Nephron progenitor cell (in vitro differentiated cells): ENCODE measurements at regions not wholly inside any gene's neighbourhood (a gene's known extent, or its start where the extent isn't known, plus 50 kb on each side); places are given as distances from the start of the nearest gene placed in this dataset.

Experiments used
- DNase-seq: peaks from one replicate; pipeline ENCODE4 v3.0.0; 2021
- H3K27ac Mint-ChIP-seq: 2 replicates; pipeline ENCODE4 v1.8.0; 2021; ENCODE audit warnings: mild to moderate bottlenecking, moderate library complexity, mixed read lengths
- H3K27me3 Mint-ChIP-seq: 2 replicates; pipeline ENCODE4 v1.8.0; 2021; ENCODE audit warnings: mild to moderate bottlenecking, low read depth, mixed read lengths; ENCODE audit not compliant: poor library complexity
- H3K36me3 Mint-ChIP-seq: 2 replicates; pipeline ENCODE4 v1.8.0; 2021; ENCODE audit warnings: low read depth, mixed read lengths
- H3K4me1 Mint-ChIP-seq: 2 replicates; pipeline ENCODE4 v1.8.0; 2021; ENCODE audit warnings: mixed read lengths
- H3K4me3 Mint-ChIP-seq: 2 replicates; pipeline ENCODE4 v1.8.0; 2021; ENCODE audit warnings: mild to moderate bottlenecking, moderate library complexity, mixed read lengths
- H3K9me3 Mint-ChIP-seq: 2 replicates; pipeline ENCODE4 v1.8.0; 2021; ENCODE audit warnings: mild to moderate bottlenecking, moderate library complexity, mixed read lengths
- TF ChIP-seq, protein P1 (sequence below): fragments of 200-600 bp; sonication (generic); IDR thresholded peaks from 2 replicates; pipeline ENCODE4 v1.5.0; 2021; ENCODE audit warnings: antibody characterized with exemption

DNA sequence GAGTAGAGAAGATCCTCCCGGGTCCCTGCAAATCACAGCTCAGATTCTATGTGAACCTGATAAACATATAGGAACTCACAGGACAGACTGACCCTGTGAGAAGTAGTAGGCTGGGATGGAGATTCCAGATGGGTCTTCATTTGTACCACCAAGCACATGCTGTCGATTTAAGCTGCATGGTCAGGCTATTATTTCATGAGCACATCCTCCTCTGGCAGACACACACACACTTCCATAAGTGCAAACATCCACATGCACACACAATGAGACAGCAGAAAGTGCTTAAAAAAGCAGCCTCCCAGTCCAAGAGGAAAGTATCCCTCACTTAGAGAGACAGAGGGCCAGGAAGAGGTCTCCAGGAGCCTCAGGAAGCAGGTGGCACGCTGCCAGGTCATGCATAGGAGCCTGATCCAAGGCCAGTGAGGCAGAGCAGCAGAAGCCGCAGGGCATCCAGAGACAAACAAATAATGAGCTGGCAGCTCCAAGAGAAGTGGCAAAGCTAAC lies 131.8 kb downstream of the UNC5CL start:
- DNase-seq: no peak
- Mint-ChIP-seq H3K27ac (no peak overlapping the region), H3K27me3 (peaks cover 17% of the 10 kb centered on the region), H3K9me3 (no peaks in the 10 kb centered on the region), H3K4me3 (no peak overlapping the region), H3K36me3 (no peaks in the 10 kb centered on the region), H3K4me1 (no peaks in the 10 kb centered on the region)
- TF ChIP-seq, protein P1, sequence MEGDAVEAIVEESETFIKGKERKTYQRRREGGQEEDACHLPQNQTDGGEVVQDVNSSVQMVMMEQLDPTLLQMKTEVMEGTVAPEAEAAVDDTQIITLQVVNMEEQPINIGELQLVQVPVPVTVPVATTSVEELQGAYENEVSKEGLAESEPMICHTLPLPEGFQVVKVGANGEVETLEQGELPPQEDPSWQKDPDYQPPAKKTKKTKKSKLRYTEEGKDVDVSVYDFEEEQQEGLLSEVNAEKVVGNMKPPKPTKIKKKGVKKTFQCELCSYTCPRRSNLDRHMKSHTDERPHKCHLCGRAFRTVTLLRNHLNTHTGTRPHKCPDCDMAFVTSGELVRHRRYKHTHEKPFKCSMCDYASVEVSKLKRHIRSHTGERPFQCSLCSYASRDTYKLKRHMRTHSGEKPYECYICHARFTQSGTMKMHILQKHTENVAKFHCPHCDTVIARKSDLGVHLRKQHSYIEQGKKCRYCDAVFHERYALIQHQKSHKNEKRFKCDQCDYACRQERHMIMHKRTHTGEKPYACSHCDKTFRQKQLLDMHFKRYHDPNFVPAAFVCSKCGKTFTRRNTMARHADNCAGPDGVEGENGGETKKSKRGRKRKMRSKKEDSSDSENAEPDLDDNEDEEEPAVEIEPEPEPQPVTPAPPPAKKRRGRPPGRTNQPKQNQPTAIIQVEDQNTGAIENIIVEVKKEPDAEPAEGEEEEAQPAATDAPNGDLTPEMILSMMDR: no peak

DNA sequence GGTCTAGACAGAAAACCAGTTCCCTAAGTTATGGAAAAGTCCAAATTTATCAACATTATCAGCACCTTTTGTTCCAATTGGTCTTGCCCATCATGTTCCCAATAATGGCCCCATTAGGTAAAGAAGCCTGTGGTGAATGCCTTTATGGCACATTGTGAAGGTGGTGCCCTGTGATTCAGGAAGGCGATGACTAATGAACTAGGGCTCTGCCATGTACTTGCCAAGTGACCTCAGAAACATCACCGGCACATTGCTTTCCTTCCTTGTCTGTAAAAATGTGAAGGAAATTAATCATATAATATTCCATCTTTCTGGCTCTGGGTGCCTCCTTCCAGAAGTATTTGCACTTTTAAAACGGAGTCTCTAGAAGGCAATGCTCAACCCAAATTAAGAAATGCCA lies 132.3 kb downstream of the UNC5CL start:
- DNase-seq: no peak

DNA sequence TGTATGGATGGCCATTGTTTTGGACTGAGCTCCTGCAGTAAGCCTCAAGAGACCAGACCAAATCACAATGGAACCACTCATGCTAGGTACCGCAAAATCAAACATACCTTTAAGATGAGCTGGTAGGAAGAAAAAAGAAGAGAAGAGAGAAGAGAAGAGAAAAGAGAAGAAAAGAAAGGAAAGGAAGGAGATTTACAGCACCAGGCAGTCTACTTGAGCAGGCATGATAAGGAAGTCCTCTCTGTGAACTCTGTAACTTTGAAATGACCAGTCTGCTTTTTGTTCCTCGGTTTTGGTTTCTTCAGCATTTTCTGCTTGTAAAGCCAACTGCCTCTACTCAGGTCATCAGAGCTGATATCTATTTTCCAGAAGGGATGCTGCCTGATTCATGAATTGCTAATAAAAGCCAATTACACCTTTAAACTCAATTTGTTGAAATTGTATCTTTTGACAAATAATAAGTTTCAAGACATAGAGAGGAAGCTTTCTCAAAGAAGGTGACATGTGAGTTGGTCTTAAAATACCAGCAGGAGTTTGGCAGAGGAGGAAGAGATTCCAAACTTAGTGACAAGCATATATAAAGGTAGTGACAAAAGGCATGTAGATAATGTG lies 134.3 kb downstream of the UNC5CL start:
- H3K9me3 Mint-ChIP-seq: no peaks in the 10 kb centered on the region
- TF ChIP-seq, protein P1: no peak
- H3K36me3 Mint-ChIP-seq: no peaks in the 10 kb centered on the region
- peaks cover 30% of the 10 kb centered on the region for H3K27me3 Mint-ChIP-seq
- no peak overlapping the region for H3K27ac Mint-ChIP-seq
- no peak overlapping the region for H3K4me3 Mint-ChIP-seq
- H3K4me1 Mint-ChIP-seq: no peaks in the 10 kb centered on the region
- no peak for DNase-seq

More for the DNA sequence above, 132.3 kb downstream of the UNC5CL start:
- peaks cover 18% of the 10 kb centered on the region for H3K27me3 Mint-ChIP-seq
- TF ChIP-seq, protein P1: no peak
- H3K27ac Mint-ChIP-seq: no peak overlapping the region
- H3K9me3 Mint-ChIP-seq: no peaks in the 10 kb centered on the region
- H3K4me3 Mint-ChIP-seq: no peak overlapping the region
- H3K36me3 Mint-ChIP-seq: no peaks in the 10 kb centered on the region
- no peaks in the 10 kb centered on the region for H3K4me1 Mint-ChIP-seq

DNA sequence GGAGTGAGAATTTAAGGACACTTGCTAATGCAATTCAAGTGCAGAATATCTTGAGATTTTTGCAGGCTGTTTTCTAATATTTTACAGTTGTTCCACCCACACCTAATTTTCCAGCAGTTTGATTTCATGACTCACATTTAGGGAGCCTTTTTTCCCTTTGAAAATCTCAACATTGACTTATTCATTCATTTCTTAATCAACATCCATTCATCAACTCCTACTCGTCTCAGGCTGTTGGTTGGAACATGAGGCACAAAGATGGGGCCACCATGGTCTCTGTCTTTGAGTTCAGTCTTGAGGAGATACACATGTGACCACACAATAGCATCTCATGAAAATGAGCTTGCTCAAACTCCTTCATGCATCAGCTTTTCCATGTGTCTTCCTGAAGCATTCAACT lies 135.6 kb downstream of the UNC5CL start:
- Mint-ChIP-seq H3K4me3 (no peak overlapping the region), H3K27ac (no peak overlapping the region), H3K4me1 (no peaks in the 10 kb centered on the region), H3K9me3 (no peaks in the 10 kb centered on the region), H3K36me3 (no peaks in the 10 kb centered on the region), H3K27me3 (peaks cover 36% of the 10 kb centered on the region)
- no peak for DNase-seq
- TF ChIP-seq, protein P1: no peak

DNA sequence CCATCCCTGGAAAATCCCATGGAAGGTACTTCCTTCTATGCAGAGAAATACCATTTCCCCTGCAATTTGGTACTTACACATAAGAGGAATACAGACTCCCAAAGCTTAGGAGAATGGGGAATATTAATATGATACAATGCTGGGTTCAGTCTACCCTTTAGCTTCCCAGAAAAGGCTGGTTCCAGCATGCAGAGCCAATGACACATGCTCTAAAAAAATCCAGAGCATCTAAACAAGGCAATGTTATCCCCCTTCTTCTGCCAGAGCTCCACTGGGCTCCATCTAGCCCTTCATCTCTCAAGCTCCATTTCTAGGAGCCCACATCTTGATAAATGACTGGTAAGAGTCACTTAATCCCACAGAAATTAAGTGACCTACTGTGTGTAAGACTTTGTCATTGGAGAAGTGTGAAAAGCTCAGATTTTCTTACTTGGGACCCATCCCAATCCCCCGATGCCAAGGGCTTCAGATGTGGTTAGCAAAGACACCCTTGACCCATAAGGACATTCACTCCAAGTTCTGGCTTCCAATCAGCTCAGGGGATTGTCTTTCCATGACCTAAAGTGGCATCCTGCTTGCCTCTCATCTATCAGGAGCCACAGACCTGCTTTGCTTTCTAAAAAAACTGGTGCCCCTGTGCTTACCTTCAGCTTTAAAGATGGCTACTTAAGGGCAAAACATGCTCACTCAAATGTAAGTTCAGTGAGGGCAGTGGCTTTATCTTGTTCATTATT lies 137.5 kb downstream of the UNC5CL start:
- no peak for DNase-seq
- TF ChIP-seq, protein P1: no peak
- Mint-ChIP-seq H3K9me3 (no peaks in the 10 kb centered on the region), H3K4me1 (no peaks in the 10 kb centered on the region), H3K27me3 (peaks cover 36% of the 10 kb centered on the region), H3K4me3 (no peak overlapping the region), H3K36me3 (no peaks in the 10 kb centered on the region), H3K27ac (no peak overlapping the region)

DNA sequence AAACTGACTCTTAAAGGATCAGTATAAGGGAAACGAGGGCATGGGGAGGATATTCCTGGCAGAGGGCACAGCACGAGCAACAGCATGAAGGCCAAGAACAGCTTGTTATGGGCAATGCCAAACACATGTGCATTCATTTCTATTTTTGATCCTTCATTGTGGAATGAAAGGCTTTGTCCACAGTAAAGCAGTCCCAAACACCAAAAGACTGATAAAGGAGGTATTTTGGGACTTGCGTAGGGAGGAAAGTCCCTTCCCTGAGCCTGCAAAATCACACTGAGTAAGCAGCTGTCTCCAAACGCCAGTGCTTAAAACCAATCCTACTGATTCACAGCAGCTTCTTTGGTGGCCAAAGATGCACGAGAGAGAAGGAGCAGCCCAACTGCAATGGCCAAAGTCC lies 138.2 kb downstream of the UNC5CL start:
- no peaks in the 10 kb centered on the region for H3K4me1 Mint-ChIP-seq
- DNase-seq: no peak
- H3K27me3 Mint-ChIP-seq: peaks cover 36% of the 10 kb centered on the region
- no peaks in the 10 kb centered on the region for H3K36me3 Mint-ChIP-seq
- no peak overlapping the region for H3K4me3 Mint-ChIP-seq
- H3K9me3 Mint-ChIP-seq: no peaks in the 10 kb centered on the region
- TF ChIP-seq, protein P1: no peak
- H3K27ac Mint-ChIP-seq: no peak overlapping the region
